Neural cell (in vitro differentiated cells): ENCODE measurements at regions not wholly inside any gene's neighbourhood (a gene's known extent, or its start where the extent isn't known, plus 50 kb on each side); places are given as distances from the start of the nearest gene placed in this dataset.

ENCODE experiments used
- EP300 ChIP-seq: fragments of 450-650 bp; conservative IDR thresholded peaks from 2 replicates; pipeline ENCODE4 v1.6.1; 2014; ENCODE audit warnings: antibody characterized with exemption, mild to moderate bottlenecking, moderate library complexity; ENCODE audit not compliant: poor library complexity, severe bottlenecking
- EZH2 ChIP-seq: fragments of 200-600, 300-800 bp; shearing (Covaris generic), sonication (generic); IDR thresholded peaks from 2 replicates; pipeline ENCODE4 v1.6.1; 2014; ENCODE audit warnings: antibody characterized with exemption, low read length, borderline replicate concordance, mild to moderate bottlenecking; ENCODE audit not compliant: insufficient read depth, poor library complexity, severe bottlenecking
- MXI1 ChIP-seq: fragments of 450-650 bp; conservative IDR thresholded peaks from 2 replicates; pipeline ENCODE4 v1.6.1; 2014; ENCODE audit warnings: antibody characterized with exemption, mild to moderate bottlenecking; ENCODE audit not compliant: poor library complexity, severe bottlenecking
- POLR2AphosphoS5 ChIP-seq: IDR thresholded peaks from 2 replicates; pipeline ENCODE4 v1.6.1; 2012
- SMC3 ChIP-seq: fragments of 450-650 bp; conservative IDR thresholded peaks from 2 replicates; pipeline ENCODE4 v1.6.1; 2014; ENCODE audit warnings: antibody characterized with exemption, mild to moderate bottlenecking, moderate library complexity; ENCODE audit not compliant: poor library complexity
- TF ChIP-seq, protein P1 (sequence below): fragments of 450-650 bp; IDR thresholded peaks from 2 replicates; pipeline ENCODE4 v1.5.1; 2014; ENCODE audit warnings: antibody characterized with exemption, mild to moderate bottlenecking, moderate library complexity; ENCODE audit not compliant: poor library complexity, severe bottlenecking

DNA sequence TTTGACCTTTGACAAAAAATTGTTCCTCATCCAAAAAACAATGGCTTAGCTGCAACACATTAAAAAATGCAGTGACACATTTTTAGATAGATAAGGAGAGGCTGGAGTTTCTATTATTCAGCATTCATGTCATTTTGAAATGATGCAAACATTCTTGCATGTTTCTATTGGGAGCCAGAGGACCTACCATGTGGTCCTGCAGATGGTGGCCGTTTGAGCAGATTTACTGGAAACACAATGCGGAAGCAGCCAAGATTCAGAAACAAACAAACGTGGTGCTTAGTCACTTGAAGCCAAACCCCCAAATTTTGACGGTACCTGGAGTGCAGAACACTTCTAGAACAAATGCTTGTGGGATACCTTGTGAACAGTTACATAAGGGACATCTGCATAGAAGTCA is 456.7 kb downstream of the PCDH18 start:
- TF ChIP-seq, protein P1, sequence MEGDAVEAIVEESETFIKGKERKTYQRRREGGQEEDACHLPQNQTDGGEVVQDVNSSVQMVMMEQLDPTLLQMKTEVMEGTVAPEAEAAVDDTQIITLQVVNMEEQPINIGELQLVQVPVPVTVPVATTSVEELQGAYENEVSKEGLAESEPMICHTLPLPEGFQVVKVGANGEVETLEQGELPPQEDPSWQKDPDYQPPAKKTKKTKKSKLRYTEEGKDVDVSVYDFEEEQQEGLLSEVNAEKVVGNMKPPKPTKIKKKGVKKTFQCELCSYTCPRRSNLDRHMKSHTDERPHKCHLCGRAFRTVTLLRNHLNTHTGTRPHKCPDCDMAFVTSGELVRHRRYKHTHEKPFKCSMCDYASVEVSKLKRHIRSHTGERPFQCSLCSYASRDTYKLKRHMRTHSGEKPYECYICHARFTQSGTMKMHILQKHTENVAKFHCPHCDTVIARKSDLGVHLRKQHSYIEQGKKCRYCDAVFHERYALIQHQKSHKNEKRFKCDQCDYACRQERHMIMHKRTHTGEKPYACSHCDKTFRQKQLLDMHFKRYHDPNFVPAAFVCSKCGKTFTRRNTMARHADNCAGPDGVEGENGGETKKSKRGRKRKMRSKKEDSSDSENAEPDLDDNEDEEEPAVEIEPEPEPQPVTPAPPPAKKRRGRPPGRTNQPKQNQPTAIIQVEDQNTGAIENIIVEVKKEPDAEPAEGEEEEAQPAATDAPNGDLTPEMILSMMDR = no peak
- TF ChIP-seq POLR2AphosphoS5 (no peak), EZH2 (no peak), MXI1 (no peak), SMC3 (no peak), EP300 (no peak)
